Type B pancreatic cell (in vitro differentiated cells): ENCODE measurements at regions not wholly inside any gene's neighbourhood (a gene's known extent, or its start where the extent isn't known, plus 50 kb on each side); places are given as distances from the start of the nearest gene placed in this dataset.

Experiments used
- DNase-seq: peaks from one replicate; pipeline ENCODE4 v3.0.0; 2021; ENCODE audit warnings: mixed read lengths; ENCODE audit not compliant: unreplicated experiment; ENCODE audit errors: extremely low spot score
- H3K27ac Mint-ChIP-seq: 2 replicates; pipeline ENCODE4 v1.8.0; 2021; ENCODE audit warnings: mild to moderate bottlenecking, mixed read lengths
- H3K27me3 Mint-ChIP-seq: 2 replicates; pipeline ENCODE4 v1.8.0; 2021; ENCODE audit warnings: mixed read lengths
- H3K36me3 Mint-ChIP-seq: 2 replicates; pipeline ENCODE4 v1.8.0; 2021; ENCODE audit warnings: mixed read lengths
- H3K4me1 Mint-ChIP-seq: one replicate; pipeline ENCODE4 v1.8.0; 2021; ENCODE audit warnings: mixed read lengths; ENCODE audit not compliant: unreplicated experiment
- H3K4me3 Mint-ChIP-seq: 2 replicates; pipeline ENCODE4 v1.8.0; 2021; ENCODE audit warnings: mild to moderate bottlenecking, mixed read lengths
- H3K9me3 Mint-ChIP-seq: 2 replicates; pipeline ENCODE4 v1.8.0; 2021; ENCODE audit warnings: mixed read lengths
- TF ChIP-seq, protein P1 (sequence below): fragments of 200-600 bp; sonication (generic); conservative IDR thresholded peaks from 2 replicates; pipeline ENCODE4 v1.5.0; 2021; ENCODE audit warnings: antibody characterized with exemption, mild to moderate bottlenecking

DNA sequence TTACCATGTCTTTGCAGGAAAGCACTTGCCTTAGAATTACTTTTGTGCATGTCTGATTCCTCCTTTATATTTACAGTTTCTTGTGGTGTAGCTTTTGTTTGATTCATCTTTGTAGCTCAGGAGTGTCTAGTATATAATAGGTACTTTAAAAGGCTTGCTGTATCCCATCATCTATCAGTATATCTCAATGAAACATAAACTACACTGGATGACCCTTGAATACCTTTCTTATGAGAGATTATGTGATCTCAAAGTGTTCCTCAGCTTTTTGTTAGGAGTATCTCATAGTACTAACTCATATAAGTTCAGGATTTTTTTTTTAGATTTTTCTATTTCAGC is 234.8 kb downstream of the PYDC2 start:
- Mint-ChIP-seq H3K9me3 (no peaks in the 10 kb centered on the region), H3K27ac (no peak overlapping the region), H3K27me3 (no peaks in the 10 kb centered on the region), H3K4me1 (no peaks in the 10 kb centered on the region), H3K36me3 (no peaks in the 10 kb centered on the region), H3K4me3 (no peak overlapping the region)
- TF ChIP-seq, protein P1, sequence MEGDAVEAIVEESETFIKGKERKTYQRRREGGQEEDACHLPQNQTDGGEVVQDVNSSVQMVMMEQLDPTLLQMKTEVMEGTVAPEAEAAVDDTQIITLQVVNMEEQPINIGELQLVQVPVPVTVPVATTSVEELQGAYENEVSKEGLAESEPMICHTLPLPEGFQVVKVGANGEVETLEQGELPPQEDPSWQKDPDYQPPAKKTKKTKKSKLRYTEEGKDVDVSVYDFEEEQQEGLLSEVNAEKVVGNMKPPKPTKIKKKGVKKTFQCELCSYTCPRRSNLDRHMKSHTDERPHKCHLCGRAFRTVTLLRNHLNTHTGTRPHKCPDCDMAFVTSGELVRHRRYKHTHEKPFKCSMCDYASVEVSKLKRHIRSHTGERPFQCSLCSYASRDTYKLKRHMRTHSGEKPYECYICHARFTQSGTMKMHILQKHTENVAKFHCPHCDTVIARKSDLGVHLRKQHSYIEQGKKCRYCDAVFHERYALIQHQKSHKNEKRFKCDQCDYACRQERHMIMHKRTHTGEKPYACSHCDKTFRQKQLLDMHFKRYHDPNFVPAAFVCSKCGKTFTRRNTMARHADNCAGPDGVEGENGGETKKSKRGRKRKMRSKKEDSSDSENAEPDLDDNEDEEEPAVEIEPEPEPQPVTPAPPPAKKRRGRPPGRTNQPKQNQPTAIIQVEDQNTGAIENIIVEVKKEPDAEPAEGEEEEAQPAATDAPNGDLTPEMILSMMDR, result no peak
- DNase-seq, result no peak

DNA sequence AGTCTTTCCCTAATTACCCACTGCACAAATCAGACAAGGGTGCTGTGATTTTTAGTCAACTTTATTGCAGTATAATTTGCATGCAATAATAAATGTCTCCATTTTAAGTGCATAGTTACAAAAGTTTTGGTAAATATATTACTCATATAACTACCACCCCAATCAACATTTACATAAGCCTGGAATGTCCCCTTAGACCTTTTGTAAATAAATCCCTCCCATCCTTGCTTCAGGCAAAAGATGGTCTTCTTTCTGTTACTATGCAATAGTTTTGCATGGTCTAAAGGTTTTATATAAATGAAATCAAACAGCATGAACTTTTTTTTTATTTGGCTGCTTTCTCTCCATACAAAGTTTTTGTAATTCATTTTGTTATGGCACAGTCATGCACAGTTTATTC is 235.4 kb downstream of the PYDC2 start:
- H3K4me1 Mint-ChIP-seq, result no peaks in the 10 kb centered on the region

DNA sequence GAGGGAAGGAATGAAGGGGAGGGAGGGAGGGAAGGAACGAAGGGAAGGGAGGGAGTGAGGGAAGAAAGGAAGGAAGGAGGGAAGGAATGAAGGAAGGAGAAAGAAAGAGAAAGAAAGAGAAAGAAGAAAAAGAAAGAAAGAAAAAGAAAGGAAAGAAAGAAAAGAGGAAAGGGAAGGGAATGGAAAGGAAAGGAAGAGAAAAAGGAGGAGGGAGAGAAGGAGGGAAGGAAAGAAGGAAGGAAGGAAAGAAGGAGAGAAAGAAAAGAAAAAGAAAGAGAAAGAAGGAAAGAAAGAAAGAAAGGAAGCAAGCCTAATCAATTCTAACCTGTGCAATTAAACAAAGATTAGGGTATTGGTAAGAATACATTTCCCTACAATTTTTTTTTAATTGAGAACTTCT is 238.6 kb downstream of the PYDC2 start:
- no peaks in the 10 kb centered on the region for H3K36me3 Mint-ChIP-seq
- H3K27me3 Mint-ChIP-seq, result no peaks in the 10 kb centered on the region
- H3K4me1 Mint-ChIP-seq, result no peaks in the 10 kb centered on the region
- TF ChIP-seq, protein P1, result no peak
- H3K9me3 Mint-ChIP-seq, result no peaks in the 10 kb centered on the region
- no peak for DNase-seq
- H3K4me3 Mint-ChIP-seq, result no peak overlapping the region
- H3K27ac Mint-ChIP-seq, result no peak overlapping the region

More for the DNA sequence above, 235.4 kb downstream of the PYDC2 start:
- H3K9me3 Mint-ChIP-seq, result no peaks in the 10 kb centered on the region
- no peaks in the 10 kb centered on the region for H3K27me3 Mint-ChIP-seq
- TF ChIP-seq, protein P1, result no peak
- H3K4me3 Mint-ChIP-seq, result no peak overlapping the region
- no peak for DNase-seq
- H3K27ac Mint-ChIP-seq, result no peak overlapping the region
- no peaks in the 10 kb centered on the region for H3K36me3 Mint-ChIP-seq

DNA sequence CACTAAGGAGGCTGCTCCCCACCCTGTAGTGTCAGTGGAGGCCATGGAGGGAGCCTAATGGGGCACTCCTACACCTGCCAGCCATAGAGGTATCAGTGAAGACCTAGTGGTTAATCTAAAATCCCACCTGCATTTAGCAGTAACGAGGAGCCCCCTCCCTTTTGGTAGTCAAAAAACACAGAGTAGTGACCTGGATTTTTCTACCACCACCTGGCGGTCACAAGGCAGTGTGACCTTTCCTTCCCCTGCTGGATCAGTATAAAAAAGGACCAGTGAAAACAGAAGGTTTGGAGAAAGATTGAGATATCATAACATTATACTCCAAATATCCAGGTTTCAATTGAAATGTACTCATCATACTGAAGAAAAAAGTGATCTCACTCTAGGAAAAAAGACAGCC is 241.2 kb downstream of the PYDC2 start:
- H3K9me3 Mint-ChIP-seq, result no peaks in the 10 kb centered on the region
- no peaks in the 10 kb centered on the region for H3K36me3 Mint-ChIP-seq
- DNase-seq, result no peak
- no peaks in the 10 kb centered on the region for H3K27me3 Mint-ChIP-seq
- H3K27ac Mint-ChIP-seq, result no peak overlapping the region
- no peaks in the 10 kb centered on the region for H3K4me1 Mint-ChIP-seq
- TF ChIP-seq, protein P1, result no peak
- no peak overlapping the region for H3K4me3 Mint-ChIP-seq

DNA sequence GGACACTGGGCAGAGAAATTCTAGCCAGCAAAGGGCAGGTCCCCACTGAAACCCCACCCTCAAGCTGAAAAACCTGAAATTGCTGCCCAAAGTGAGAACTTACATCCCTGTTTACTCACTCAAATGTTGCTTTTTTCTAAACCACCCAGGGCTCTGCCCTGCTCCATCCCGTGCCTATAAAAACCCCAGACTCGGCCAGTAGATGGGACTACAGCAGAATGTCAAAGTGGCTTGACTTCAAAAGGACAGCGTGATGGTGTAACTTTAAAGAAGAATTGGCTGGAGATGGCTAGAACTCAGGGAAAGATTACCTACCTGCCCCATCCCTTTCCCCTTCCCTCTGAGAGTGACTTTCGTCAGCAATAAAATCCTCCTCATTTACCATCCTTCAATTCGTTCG is 246.9 kb downstream of the PYDC2 start:
- Mint-ChIP-seq H3K4me3 (no peak overlapping the region), H3K27me3 (no peaks in the 10 kb centered on the region), H3K27ac (no peak overlapping the region), H3K36me3 (no peaks in the 10 kb centered on the region), H3K4me1 (no peaks in the 10 kb centered on the region), H3K9me3 (no peaks in the 10 kb centered on the region)
- TF ChIP-seq, protein P1, result no peak
- no peak for DNase-seq

DNA sequence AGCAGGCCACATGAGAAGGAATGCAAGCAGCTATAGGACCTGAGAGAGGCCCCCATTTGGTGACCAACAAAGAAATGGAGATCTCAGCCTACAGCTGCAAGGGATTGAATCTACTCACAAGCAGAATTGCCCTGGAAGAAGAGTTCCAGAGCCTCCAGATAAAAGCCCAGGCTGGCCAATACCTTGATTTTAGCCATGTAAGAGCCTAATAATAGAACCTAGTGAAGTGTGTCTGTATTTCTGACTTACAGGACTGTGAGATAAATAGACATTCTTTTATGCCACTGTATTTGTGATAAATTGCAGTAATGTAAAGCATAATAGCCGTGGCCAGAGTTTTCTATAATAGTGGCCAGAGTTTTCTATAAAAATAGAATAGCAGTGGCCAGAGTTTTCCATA is 254.6 kb downstream of the PYDC2 start:
- H3K27ac Mint-ChIP-seq, result no peak overlapping the region
- TF ChIP-seq, protein P1, result no peak
- H3K4me1 Mint-ChIP-seq, result no peaks in the 10 kb centered on the region
- no peak for DNase-seq
- H3K4me3 Mint-ChIP-seq, result no peak overlapping the region
- no peaks in the 10 kb centered on the region for H3K9me3 Mint-ChIP-seq
- H3K36me3 Mint-ChIP-seq, result no peaks in the 10 kb centered on the region
- no peaks in the 10 kb centered on the region for H3K27me3 Mint-ChIP-seq
